Adipocyte (in vitro differentiated cells): ENCODE measurements at regions not wholly inside any gene's neighbourhood (a gene's known extent, or its start where the extent isn't known, plus 50 kb on each side); places are given as distances from the start of the nearest gene placed in this dataset.

Experiments
- DNase-seq: peaks from one replicate; pipeline ENCODE4 v3.0.0-alpha.2; 2015; ENCODE audit warnings: low read depth
- H3K27me3 ChIP-seq: replicated peaks from 2 replicates; pipeline ENCODE4 v1.7.0; 2013; ENCODE audit warnings: mild to moderate bottlenecking, low read length, moderate library complexity; ENCODE audit not compliant: control insufficient read depth, insufficient read depth
- H3K36me3 ChIP-seq: 2 replicates; pipeline ENCODE4 v1.7.0; 2013; ENCODE audit warnings: low read length, mild to moderate bottlenecking, moderate library complexity; ENCODE audit not compliant: control insufficient read depth, insufficient read depth, severe bottlenecking
- H3K4me1 ChIP-seq: 2 replicates; pipeline ENCODE4 v1.7.0; 2013; ENCODE audit warnings: mild to moderate bottlenecking, low read length, moderate library complexity; ENCODE audit not compliant: control insufficient read depth, insufficient read depth
- H3K4me3 ChIP-seq: 2 replicates; pipeline ENCODE4 v1.7.0; 2013; ENCODE audit warnings: mild to moderate bottlenecking, low read length, moderate library complexity
- H3K9ac ChIP-seq: 2 replicates; pipeline ENCODE4 v1.7.0; 2013; ENCODE audit warnings: mild to moderate bottlenecking, low read length, moderate library complexity
- H3K9me3 ChIP-seq: 2 replicates; pipeline ENCODE4 v1.7.0; 2013; ENCODE audit warnings: mild to moderate bottlenecking, low read length, moderate library complexity; ENCODE audit not compliant: control insufficient read depth

DNA sequence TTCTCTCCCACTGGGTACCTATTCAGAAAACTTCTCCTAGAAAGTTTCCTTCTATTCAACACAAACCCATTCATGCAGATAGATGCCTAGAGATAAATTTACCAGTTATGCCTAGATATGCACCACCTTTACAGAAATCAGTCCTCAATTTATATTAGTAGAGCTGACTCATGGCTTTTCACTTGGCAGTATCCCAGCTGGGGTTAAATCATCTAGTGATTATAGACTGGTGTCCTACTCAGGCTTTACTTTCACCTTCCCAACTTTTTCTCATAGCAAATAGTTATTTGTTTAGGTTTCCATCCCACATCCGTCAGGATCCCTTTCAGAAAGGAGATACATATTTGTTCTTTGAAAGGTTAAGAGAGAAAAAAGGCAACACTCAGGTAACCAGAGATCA is 124.5 kb downstream of the AQP4 start:
- peaks cover 5% of the 10 kb centered on the region for H3K4me1 ChIP-seq
- H3K36me3 ChIP-seq: no peaks in the 10 kb centered on the region
- H3K4me3 ChIP-seq: no peak overlapping the region
- no peak for DNase-seq
- no peaks in the 10 kb centered on the region for H3K9me3 ChIP-seq
- H3K9ac ChIP-seq: no peak overlapping the region
- H3K27me3 ChIP-seq: no peaks in the 10 kb centered on the region

- no peak overlapping the region for H3K4me3 ChIP-seq
- H3K9ac ChIP-seq: no peak overlapping the region
- H3K27me3 ChIP-seq: no peaks in the 10 kb centered on the region
- H3K4me1 ChIP-seq: no peaks in the 10 kb centered on the region
- H3K36me3 ChIP-seq: no peaks in the 10 kb centered on the region
- DNase-seq: no peak
- H3K9me3 ChIP-seq: no peaks in the 10 kb centered on the region
Observed at GRCh38 chr18:26740396-26740795, 125.1 kb downstream of the AQP4 start.

DNA sequence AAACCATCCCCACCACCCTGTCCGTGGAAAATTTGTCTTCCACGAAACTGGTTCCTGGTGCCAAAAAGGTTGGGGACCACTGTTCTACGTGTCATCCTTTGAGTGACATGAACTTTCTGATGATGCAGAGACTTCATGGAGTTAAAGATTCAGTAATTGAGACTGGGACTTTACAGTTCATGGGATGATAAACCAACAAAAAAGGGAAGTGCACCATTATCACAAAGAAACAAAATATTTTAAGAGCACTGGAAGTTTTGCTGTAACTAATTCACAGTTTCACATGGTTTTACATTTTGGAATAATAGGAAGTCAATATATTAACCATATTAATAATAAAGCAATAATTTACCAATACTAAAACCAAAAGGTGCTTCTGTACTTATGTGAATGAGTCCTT is 126.8 kb downstream of the AQP4 start:
- Histone ChIP-seq H3K9me3 (no peaks in the 10 kb centered on the region), H3K36me3 (no peaks in the 10 kb centered on the region), H3K9ac (no peak overlapping the region), H3K4me1 (no peaks in the 10 kb centered on the region), H3K4me3 (no peak overlapping the region), H3K27me3 (no peaks in the 10 kb centered on the region)
- no peak for DNase-seq

- H3K4me1 ChIP-seq: no peaks in the 10 kb centered on the region
- H3K9ac ChIP-seq: no peak overlapping the region
- H3K36me3 ChIP-seq: no peaks in the 10 kb centered on the region
- no peak for DNase-seq
- no peak overlapping the region for H3K4me3 ChIP-seq
- no peaks in the 10 kb centered on the region for H3K27me3 ChIP-seq
- no peaks in the 10 kb centered on the region for H3K9me3 ChIP-seq
Observed at GRCh38 chr18:26736301-26736700, 129.2 kb downstream of the AQP4 start.

DNA sequence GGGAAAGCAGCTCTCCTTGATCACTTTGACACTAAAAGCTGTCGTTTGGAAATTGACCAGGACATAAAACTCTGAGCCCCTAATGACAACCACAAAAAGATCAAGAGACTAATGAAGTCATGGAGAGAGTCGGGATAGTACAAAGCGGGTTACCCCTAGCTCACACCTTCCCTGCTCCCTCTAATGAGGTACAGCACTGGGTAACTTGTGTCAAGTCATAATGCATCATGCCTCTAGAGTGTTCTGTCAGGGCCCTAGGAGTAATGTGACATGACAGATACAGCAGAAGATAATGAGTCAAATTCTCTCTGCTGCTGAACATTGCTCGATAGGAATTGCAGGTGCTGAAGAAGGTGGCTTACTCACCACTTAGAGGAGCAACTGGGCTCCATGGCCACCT is 130.7 kb downstream of the AQP4 start:
- Histone ChIP-seq H3K4me3 (no peak overlapping the region), H3K27me3 (no peaks in the 10 kb centered on the region), H3K9me3 (no peaks in the 10 kb centered on the region), H3K9ac (no peak overlapping the region), H3K36me3 (no peaks in the 10 kb centered on the region), H3K4me1 (no peaks in the 10 kb centered on the region)
- DNase-seq: no peak

DNA sequence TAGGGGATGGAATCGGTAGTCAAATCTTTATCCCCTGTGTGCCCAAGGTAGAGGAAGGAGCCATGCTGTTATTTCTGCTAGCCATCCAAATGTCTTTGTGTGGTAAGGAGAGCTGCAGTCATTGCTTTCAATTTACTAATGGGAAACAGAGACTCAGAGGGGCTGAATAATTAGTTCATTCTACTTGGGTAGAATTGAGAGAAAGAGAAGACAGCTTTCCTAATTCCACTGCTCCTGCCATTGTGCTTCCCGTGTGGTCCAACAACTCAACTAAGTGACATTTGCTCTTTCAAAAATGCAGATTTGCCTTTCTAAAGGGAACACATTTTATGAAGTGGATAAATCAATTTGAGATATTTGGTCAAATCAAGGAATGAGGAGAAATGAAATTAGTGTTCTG is 136.1 kb downstream of the AQP4 start:
- Histone ChIP-seq H3K9me3 (no peaks in the 10 kb centered on the region), H3K27me3 (peaks cover 7% of the 10 kb centered on the region), H3K4me1 (no peaks in the 10 kb centered on the region), H3K36me3 (no peaks in the 10 kb centered on the region), H3K9ac (no peak overlapping the region), H3K4me3 (no peak overlapping the region)
- DNase-seq: no peak

GRCh38 chr18:26729008-26729407 is 136.5 kb downstream of the AQP4 start:
- Histone ChIP-seq H3K36me3 (no peaks in the 10 kb centered on the region), H3K9ac (no peak overlapping the region), H3K4me3 (no peak overlapping the region), H3K27me3 (peaks cover 9% of the 10 kb centered on the region), H3K9me3 (no peaks in the 10 kb centered on the region), H3K4me1 (no peaks in the 10 kb centered on the region)
- no peak for DNase-seq

DNA sequence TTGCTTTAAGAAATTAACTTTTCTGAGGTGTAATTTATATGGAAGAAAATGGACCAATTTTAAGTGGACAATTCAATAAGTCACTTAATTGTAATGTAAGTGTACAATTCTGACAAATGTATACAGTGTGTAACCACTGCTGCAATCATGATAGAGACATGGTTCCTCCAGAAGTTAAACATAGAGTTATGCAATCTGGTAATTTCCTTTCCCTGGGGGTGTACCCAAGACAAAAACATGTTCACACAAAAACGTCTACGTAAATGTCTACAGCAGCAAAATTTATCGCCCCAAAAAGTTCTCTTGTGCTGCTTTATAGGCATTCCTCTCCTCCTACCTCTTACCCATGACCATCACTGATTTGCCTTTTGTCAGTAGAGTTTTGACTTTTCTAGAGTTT is 141.5 kb downstream of the AQP4 start:
- H3K27me3 ChIP-seq: peaks cover 11% of the 10 kb centered on the region
- no peak for DNase-seq
- H3K9ac ChIP-seq: no peak overlapping the region
- no peaks in the 10 kb centered on the region for H3K4me1 ChIP-seq
- no peak overlapping the region for H3K4me3 ChIP-seq
- H3K36me3 ChIP-seq: no peaks in the 10 kb centered on the region
- no peaks in the 10 kb centered on the region for H3K9me3 ChIP-seq

DNA sequence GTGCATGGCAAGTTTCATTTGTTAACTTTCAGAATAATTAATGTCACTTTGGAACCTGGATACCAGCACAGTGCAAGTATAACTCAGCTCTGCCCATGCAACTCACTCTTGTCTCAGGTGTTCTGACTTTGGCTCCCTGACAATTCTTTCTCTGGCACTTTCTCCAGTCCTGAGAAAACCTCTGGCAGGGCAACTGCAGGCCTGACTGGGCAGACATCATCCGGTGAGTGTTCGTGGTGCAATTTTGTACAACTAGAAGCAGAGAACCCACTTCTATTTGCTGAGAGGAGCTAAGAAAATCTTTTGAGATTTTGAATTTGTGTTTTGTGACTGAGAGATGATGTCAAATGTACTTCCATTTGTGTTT is 143.0 kb downstream of the AQP4 start:
- Histone ChIP-seq H3K27me3 (peaks cover 8% of the 10 kb centered on the region), H3K4me1 (no peaks in the 10 kb centered on the region), H3K4me3 (no peak overlapping the region), H3K9me3 (no peaks in the 10 kb centered on the region), H3K36me3 (no peaks in the 10 kb centered on the region), H3K9ac (no peak overlapping the region)
- no peak for DNase-seq

DNA sequence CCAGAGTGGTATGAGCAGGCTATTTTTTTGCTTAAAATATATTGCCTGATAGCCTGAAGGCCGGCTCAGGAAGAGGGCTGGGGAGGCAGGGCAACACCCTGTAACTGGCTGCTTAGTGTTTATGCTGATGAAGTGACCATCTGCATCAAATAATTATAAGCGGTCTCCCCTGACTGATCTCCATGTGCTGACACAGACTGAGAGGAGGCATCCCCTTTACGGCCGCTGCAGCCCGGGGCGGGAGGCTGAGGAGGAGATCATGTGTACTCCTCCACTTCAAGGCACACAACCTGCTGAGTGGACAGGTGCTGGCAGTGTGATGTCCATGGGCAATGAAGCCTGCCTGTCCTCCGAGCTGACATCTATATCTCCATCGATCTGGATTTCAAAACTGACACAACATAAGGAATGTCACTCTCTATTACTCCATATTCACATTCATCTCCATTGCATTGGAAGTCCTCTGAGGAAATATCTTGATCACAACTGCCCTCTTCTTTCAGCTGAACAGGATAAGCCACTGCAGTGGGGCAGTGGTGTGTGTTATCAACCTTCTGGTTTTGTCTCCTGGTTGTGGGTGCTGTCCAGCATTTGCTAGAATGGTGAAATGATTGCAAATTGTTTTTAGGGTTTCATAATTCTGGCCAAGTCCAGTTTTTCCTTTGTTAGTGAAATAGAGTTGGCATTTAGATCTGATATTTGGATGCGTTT is 143.5 kb downstream of the AQP4 start:
- no peak for DNase-seq
- H3K4me3 ChIP-seq: no peak overlapping the region
- H3K36me3 ChIP-seq: no peaks in the 10 kb centered on the region
- H3K4me1 ChIP-seq: no peaks in the 10 kb centered on the region
- no peak overlapping the region for H3K9ac ChIP-seq
- peaks cover 8% of the 10 kb centered on the region for H3K27me3 ChIP-seq
- H3K9me3 ChIP-seq: no peaks in the 10 kb centered on the region

- Histone ChIP-seq H3K4me1 (no peaks in the 10 kb centered on the region), H3K27me3 (peaks cover 13% of the 10 kb centered on the region), H3K9ac (no peak overlapping the region), H3K4me3 (no peak overlapping the region), H3K36me3 (no peaks in the 10 kb centered on the region), H3K9me3 (no peaks in the 10 kb centered on the region)
- no peak for DNase-seq
Observed at GRCh38 chr18:26719896-26720295, 145.6 kb downstream of the AQP4 start.

- H3K4me1 ChIP-seq: no peaks in the 10 kb centered on the region
- DNase-seq: no peak
- no peak overlapping the region for H3K4me3 ChIP-seq
Observed at GRCh38 chr18:26717123-26717719, 148.3 kb downstream of the AQP4 start.

More at GRCh38 chr18:26717123-26717719, 148.3 kb downstream of the AQP4 start:
- Histone ChIP-seq H3K9me3 (no peaks in the 10 kb centered on the region), H3K9ac (no peak overlapping the region), H3K27me3 (peaks cover 14% of the 10 kb centered on the region), H3K36me3 (no peaks in the 10 kb centered on the region)
